ENCODE measurements at regions not wholly inside any gene's neighbourhood (a gene's known extent, or its start where the extent isn't known, plus 50 kb on each side); places are given as distances from the start of the nearest gene placed in this dataset.

DNA sequence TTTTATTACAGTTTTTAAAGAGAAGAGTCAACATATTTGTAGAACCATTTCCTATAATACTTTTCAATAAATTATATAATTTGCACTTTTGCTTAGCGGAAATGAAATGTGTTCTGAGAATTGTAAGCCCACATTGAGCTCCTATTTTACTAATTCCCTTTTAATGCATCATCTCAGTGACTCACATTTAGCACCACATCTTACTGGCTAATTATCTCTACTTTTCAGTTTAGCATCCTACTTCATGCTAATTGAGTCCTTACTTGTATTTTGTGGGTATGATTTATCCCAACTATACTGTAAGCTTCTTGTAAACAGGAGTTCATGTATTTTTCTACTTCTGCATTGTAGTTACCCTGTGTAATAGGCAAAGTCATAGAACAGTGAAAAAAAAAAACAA is 67.5 kb downstream of the TMX1 start:
- DNase-seq: no peak

- DNase-seq: no peak
Observed at GRCh38 chr14:51308866-51309265, 68.8 kb downstream of the TMX1 start.

GRCh38 chr14:51310505-51310944 is 70.5 kb downstream of the TMX1 start:
- DNase-seq: no peak

GRCh38 chr14:51314321-51315015 is 74.4 kb downstream of the TMX1 start:
- no peak for DNase-seq

DNA sequence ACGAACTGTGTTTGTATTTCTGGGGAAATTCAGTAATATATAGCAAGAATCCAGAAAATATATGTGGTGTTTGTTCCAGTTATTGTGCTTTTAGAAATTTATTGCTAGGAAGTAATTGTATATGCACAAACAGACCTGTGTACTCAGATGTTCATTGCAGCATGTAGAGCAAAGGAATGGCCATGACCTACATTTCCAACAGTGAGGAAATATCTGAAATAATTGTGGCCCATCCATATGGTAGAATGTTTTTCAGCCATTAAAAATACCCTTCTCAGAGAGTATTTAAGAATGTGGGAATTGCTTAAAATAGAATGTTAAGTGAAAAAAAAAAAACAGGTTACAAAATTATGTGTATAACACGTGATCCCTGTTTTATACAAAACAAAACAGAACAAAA is 77.3 kb downstream of the TMX1 start:
- DNase-seq: no peak

DNA sequence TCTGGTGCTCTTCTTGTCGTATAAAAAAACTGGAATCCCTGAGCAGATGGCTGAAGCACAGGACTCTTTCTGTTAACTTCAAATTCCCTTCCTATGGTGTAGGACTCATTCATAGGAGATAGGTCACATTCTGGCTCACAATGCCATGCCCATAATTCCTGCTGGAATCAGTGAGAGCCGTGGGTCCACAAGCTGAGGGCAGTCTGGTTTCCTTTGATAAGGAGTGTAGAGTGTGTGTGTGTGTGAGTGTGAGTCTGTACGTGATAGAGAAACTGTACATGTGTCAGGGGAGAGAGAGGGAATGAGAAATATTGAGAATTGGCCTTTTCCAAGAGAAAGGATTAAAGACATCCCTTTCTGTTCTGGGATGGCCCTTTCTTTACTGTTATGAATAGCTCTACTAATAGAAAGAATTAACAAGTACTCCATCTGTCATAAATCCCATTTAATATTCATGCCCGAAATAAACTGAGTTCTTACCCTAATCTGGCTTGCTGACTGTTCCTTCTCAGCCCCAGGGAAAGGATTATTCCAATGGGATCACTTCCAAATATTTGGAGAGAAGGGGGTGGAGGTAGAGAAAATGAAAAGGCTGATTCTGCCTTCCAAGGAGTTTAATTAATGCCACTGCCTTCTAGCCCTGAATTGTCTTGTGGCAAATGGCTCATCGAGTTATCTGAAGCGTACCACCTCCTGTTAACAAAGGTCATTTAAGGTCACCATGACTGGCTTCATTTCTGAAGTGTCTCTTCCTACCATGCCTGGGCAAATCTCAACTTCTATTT is 79.0 kb downstream of the TMX1 start:
- no peak for DNase-seq

DNA sequence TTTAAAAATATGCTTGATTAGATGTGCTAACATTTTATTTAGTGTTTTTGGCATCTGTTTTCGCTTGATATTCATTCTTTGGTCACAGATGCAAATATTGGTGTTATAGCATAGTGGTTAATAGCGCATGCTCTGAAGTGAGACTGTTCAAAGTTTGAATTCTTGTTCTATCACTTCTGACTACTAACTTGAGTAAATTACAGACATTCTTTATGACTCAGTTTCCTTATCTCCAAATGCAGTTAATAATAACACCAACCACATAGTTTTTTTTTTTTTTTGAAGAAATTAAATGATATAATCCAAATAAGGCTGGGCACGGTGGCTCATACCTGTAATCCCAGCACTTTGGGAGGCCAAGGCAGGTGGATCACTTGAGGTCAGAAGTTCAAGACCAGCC is 81.0 kb downstream of the TMX1 start:
- no peak for DNase-seq

DNA sequence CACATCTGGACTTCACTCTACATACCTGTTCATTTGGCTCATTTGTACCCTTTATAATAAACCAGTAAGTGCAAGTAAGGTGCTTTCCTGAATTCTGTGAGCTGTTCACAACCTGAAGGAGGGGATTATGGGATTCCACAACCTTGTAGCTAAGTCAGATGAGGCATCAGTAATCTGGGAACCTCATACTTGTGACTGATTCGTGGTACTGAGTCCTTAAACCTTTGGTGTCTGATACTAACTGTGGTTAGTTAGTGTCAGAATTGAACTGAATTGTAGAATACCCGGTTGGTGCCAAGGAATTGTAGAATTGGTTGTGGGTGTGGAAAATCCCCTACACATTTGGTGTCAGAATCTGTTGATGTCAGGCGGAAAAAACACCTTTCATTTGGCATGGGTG is 83.4 kb downstream of the TMX1 start:
- no peak for DNase-seq

- DNase-seq: no peak
Observed at GRCh38 chr14:51327376-51327775, 87.3 kb downstream of the TMX1 start.

GRCh38 chr14:51328064-51328771 is 88.2 kb downstream of the TMX1 start:
- DNase-seq: no peak

DNA sequence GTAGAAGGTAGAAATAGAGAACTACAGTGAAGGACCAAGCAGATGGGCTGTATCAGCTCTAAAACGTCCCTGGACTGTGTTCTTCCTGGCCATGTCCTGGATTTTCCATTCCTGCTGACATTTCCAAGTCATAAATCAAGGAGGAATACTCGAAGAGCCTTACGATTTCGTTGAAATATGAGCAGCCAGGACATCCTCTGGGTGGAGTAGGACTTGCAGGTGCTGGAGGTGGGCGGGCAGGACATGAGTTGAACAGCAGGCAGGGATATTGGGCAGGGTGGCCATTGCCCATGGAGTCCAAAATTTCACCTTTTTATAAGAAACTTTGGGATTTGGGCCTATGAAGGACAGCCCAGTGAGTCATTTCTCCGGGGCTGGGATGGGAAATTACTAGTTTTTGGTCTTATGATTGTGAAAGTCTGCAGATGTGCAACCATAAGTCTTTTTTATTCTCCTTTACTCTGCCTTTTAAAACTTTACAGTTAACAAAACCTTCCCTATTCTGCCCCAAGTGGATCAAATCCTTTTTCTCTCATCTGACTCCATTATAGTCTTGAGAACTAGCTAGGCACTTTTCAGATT is 88.8 kb downstream of the TMX1 start:
- no peak for DNase-seq

DNA sequence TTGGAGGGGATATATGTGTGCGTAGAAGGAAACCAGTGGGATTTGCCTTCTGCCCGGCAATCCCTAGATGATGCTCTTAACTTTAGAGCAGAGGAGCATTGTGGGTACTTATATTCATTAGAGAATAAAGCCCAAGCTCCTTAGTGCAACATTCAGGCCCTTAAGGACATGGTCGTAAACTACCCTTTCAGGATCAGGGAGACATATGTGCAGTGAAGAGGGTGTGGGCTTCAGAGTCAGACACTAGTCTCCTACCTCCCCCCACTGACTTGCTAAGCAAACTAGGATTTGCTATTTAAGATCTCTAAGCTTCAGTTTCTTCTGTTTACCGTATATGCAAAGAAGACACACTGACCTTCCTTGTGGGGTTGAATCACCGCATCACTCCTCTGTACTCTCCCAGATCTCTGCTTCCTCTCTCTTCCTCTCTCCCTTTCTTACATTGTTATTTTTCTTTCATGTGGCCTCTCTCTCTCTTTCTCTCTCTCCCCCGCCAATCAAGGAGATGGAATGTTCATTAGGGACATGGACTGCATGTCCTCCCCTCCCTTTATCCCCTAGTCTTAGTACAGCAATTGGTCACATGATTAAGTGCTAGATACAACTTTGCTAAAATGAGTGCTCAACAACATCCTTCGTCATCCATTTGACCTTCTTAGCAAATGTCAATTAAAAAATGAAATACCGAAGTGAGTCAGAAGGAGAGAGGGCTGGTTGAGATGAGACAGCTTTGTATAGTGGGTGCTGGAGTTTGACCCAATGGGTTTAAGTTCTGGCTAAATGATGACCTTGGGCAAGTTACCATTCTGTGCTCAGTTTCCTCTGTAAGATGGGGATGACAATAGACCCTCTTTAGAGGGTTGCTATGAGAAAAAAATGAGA is 91.7 kb downstream of the TMX1 start:
- DNase-seq: no peak

DNA sequence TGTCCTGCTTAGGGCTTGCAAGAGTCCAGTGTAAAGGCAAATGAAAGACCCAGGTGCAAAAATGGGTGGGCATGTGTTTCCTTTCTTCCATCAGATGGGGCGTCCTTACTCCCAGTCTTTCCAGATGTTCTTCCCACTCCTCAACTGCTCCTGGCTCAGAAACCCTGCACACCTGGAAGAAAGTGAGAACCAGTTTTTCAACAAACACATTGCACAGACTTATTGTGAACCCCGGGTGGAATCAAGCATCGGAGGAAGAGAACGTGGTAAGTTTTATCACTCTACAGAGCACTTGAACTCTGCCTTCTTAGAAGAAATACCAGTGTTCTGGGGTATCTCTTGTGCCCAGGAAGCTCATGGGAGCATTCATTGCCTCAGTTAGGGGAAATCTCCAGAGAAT is 93.3 kb downstream of the TMX1 start:
- DNase-seq: no peak

DNA sequence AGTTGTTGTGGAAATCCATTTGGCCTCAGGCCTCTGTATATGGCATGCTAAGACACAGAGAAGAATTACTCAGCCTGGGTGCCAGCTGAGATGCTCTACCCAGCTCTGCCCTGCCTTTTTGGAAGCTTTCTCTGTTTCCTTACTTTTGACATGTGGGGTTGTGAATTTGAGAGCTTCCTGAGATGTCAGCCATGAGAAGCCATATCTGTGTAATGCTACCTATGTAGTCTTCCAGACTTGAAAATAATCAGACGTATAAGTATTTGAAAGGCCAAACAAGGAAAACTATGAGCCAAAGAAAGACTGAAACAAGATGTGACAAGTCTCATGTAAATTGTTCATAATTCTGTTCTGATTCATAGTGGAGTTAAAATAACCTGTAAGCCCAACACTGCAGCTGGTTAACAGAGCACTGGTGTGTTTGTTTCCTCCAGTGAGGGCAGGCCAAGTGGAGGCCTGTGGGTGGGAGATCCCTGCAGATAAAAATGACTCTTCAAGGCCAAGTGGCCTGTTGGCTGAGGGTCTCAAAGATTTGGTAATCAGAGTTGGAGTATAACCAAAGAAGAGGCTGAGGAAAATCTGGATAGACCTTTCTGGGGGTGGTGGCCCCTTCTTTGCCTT is 94.0 kb downstream of the TMX1 start:
- DNase-seq: no peak

DNA sequence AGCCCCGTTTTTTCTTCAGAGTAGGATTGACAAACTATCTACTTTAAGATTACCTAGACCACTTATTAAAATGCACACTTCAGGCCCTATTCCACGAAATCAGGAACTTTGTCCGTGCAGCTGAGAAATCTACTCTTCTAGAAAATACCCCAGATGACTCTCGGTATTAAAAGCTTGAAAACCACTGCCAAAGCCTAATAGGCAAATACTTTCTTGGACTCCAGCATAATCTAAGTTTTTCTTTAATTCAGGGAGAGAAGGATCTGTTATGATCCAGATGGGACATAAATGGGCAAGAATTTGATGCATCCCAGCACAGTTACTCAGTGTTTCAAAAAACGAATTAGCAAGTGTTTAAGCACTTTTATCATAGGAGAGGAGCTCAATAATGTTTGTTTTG is 94.5 kb downstream of the TMX1 start:
- DNase-seq: no peak

DNA sequence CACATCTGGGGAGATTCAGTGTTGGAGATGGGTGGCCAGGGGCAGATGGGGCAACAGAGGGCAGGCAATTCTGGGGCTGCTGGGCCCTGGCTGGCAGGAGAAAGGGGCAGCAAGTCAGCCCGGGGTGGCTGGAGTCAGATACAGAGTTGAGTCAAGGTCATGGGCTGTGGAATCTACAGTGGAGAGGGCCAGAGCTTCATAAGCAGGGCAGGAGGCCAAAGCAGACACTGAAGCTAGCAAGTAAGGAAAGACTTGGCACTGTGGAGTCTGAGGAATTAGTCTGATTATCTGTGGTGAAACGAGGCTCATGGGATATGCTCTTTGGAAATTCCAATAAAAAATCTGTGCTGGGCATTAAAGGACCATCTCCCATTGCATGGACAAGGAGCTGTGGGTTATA is 95.5 kb downstream of the TMX1 start:
- DNase-seq: no peak

DNA sequence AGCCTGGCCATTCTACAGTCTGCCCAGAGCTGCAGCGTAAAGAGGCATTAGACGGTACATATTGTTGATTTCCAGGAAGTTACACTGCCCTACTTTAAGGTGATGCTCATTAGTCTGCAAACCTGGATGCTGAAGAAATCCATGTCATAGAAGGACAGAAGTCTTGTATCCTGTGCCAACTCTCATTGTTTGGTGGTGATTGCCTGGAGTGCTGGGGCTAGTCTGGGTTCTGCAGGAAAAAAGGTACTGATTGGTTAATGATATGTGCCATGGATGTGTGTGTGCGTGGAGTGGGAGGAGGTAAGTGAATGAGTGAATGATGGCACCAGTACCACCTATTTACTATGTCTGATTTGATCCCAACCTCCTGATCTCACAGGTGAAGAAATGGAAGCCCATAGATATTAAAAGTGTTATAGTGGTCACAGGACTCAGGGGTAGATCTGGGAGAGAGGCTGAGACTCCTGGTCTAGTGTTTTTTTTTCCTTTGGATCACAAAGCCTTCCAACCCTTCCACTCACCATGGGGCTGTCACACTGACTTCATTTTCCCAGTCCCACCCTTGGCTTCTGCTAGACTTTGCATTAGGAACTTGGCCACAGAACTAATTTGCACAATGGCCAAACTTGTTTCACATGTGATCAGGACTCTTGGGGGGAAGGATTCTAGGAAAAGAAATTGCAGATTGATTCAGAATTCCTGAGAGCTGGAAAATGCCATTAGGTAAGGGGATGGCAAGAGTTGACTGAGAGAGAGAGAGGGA is 96.1 kb downstream of the TMX1 start:
- no peak for DNase-seq

- DNase-seq: no peak
Observed at GRCh38 chr14:51336734-51337133, 96.7 kb downstream of the TMX1 start.

DNA sequence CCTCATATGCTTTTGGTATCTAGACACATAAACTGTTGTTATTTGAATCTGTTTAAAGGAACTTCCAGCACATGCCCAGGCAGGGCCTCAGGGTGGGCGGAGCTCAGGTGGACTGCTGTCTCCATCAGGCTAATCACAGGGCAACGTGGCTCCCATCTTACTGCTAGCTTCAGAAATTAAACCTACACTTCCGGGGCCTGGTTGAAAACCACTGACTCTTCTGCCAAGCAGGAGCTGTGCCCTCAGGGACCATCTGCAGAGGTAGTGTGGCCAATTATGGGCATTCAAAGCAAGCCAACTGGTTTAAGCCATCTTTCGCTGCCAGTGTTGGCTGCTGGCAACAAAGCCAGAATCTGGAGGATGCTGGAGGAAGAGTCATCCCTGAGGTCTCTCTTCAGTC is 97.5 kb downstream of the TMX1 start:
- no peak for DNase-seq

GRCh38 chr14:51341338-51341737 is 101.3 kb downstream of the TMX1 start:
- no peak for DNase-seq

- no peak for DNase-seq
Observed at GRCh38 chr14:51342226-51342625, 102.2 kb downstream of the TMX1 start.
